NCI-H1105 treated with DMSO at 0.1 percent for 48 hours (cell line): ENCODE measurements at regions not wholly inside any gene's neighbourhood (a gene's known extent, or its start where the extent isn't known, plus 50 kb on each side); places are given as distances from the start of the nearest gene placed in this dataset.

Source experiments
- DNase-seq: peaks from one replicate; lab custom pipeline; 2025; lab: John Stamatoyannopoulos, UW

DNA sequence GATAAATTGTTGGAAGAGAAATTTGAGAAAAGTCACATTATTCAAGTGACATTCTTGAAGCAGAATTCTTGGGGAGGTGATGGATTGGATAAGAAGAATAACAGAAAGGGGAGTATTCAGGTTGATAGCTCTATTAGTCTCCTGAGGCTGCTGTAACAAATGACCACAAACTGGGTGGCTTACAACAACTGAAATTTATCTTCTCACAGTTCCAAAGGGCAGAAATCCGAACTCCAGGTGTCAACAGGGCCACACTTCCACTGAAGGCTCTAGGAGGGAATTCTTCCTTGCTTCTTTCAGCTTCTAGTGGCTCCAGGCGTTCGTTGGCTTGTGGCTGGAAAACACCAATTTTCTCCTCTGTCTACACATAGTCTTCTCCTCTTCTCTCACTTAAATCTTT, 99.8 kb downstream of the TES start:
- no peak for DNase-seq

DNA sequence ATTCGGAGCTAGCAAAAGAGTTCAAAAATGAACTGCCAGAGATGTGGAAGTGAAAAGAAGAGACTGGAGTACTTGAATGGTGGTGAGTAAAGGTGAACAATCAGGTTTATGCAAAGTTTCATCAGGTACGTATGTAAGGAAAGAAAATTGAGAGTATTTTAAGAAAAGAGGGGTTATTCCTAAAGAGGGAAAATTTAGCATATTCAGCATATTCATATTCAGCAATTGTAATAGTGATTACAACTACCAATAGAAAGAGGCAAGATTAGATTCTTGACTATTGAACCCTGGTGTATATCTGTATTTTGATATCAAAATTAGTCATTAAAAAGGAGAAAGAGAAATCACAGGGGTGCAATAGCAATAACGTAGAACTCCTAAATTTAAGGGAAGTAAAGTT, 100.9 kb downstream of the TES start:
- no peak for DNase-seq

GRCh38 chr7:116311816-116312471, 101.6 kb downstream of the TES start:
- no peak for DNase-seq

- no peak for DNase-seq
Observed at GRCh38 chr7:116315293-116315692, 105.0 kb downstream of the TES start.

- no peak for DNase-seq
Observed at GRCh38 chr7:116315803-116316202, 105.5 kb downstream of the TES start.

GRCh38 chr7:116316838-116317628, 106.7 kb downstream of the TES start:
- no peak for DNase-seq

GRCh38 chr7:116317907-116318306, 107.6 kb downstream of the TES start:
- no peak for DNase-seq

DNA sequence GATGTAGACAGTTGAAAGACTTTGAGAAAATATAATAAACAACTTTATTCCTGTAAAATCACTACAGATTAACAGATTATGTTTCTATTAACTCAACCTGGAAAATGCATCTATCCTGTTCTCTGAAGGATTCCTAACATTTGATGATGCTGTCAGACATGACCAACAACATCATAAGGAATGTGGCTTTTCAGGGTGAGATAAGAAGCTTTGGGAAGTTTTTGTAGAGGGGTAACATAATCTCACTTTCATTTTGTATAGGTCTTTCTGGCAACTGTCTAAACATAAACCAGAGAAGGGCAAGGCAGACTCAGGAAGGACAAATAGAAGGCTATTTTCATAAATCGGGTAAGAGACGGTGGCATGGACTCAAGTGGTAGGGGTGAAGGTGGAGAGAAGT, 112.2 kb downstream of the TES start:
- no peak for DNase-seq

- DNase-seq = no peak
Observed at GRCh38 chr7:116324582-116324981, 114.2 kb downstream of the TES start.

- DNase-seq = no peak
Observed at GRCh38 chr7:116325517-116325916, 115.2 kb downstream of the TES start.

- no peak for DNase-seq
Observed at GRCh38 chr7:116327135-116327534, 116.8 kb downstream of the TES start.

- no peak for DNase-seq
Observed at GRCh38 chr7:116327752-116328151, 117.4 kb downstream of the TES start.

GRCh38 chr7:116328161-116328560, 117.8 kb downstream of the TES start:
- DNase-seq = no peak

GRCh38 chr7:116329686-116330503, 119.6 kb downstream of the TES start:
- DNase-seq = no peak

GRCh38 chr7:116331020-116331419, 120.7 kb downstream of the TES start:
- no peak for DNase-seq

DNA sequence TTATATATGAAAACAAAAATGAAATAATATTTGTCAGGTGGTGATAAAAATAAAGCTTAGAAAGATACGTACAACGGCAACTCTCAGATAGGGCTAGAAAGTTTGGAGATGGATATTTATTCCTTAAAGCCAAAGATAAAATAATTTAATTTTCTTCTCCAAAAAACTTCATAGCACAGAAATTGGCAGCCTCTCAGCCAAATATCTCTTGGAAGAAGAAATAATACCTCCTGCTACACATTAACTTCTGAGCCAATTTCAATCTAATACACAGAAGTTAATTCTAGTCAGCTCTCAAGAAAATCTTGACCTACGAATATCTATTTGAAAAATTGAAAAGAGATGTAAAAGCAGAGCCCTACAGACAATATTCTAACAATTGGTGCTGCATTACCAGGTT, 122.4 kb downstream of the TES start:
- no peak for DNase-seq

- no peak for DNase-seq
Observed at GRCh38 chr7:116334555-116334954, 124.2 kb downstream of the TES start.

DNA sequence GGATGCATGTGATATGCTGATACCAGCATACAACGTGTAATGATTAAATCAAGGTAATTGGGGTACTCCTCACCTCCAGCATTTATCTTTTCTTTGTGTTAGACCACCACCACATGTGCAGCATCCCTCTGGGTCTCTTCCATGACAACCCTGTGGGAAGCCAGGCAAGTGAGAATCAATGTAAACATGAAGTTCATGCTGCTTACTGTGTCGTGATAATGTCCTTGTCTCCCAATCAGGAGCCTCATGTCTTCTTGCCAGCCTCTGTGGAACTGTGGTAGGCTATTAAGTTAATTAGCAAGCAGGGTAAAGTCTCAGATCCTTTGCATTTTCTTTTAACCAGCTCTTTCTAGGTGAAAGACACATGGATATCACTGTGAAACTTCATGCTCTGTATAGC, 126.7 kb downstream of the TES start:
- no peak for DNase-seq

GRCh38 chr7:116337800-116338199, 127.5 kb downstream of the TES start:
- DNase-seq = no peak

DNA sequence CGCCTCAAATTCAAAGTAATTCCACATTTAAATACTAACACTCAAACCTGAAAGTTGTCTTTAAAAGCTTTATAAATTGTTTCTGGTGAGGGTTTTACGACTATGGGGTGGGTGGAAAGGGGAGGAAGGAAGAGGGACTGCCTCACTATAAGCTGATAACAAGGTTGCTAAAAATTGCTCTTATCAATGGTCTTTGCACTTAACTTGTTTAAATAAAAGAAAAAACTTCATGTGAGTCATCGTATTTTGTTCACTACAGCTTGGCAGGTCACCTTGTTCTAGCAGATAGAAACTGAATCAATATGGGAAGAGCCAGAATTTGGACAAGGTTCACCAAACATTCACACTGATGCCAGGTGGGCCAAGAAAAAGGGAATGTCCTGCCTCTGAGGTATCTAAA, 129.2 kb downstream of the TES start:
- no peak for DNase-seq

DNA sequence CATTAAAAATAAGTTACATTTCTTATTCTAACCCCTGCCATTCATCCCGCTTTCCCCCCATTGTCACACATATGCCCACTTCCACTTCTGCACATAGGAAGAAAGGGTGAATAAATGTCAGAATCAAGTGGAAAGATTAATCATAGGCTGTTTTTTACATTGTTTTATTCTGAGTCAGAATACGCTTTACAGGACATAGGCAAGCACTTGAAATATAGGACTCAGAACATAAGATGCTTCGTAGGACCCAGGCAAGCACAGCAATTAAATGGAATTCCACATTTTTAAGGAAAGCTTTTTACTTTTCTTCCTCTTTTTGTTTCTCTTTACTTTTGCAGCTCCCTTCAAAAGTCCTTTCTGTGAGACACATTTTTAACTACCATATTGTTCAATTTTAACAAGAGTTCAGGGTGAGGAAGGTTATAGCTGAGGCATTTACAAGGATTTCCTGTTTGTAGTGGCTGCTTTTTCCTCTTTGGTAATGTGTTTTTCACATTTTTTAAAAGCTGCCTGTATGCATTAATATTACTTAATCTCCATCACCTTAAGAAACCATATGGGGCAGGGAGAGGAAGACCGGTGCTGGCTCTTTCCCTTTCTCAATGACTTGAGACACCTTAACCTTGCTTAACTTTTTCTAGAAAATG, 130.0 kb downstream of the TES start:
- no peak for DNase-seq
